ENCODE measurements at regions not wholly inside any gene's neighbourhood (a gene's known extent, or its start where the extent isn't known, plus 50 kb on each side); places are given as distances from the start of the nearest gene placed in this dataset.

- TF ChIP-seq CTCF (IDR thresholded peaks at IDR 0.05) (no peak), FOXJ3 (CRISPR knock-in tag; IDR thresholded peaks at IDR 0.05; ENCODE audit: borderline replicate concordance) (no peak), CREM (CRISPR knock-in tag; IDR thresholded peaks at IDR 0.05) (no peak)
Measured at GRCh38 chr6:104166055-104166668, 693.6 kb downstream of the HACE1 start.

Data from WTC11 (cell line).